ENCODE measurements at regions not wholly inside any gene's neighbourhood (a gene's known extent, or its start where the extent isn't known, plus 50 kb on each side); places are given as distances from the start of the nearest gene placed in this dataset.

GRCh38 chr13:74761801-74762757, 627.9 kb upstream of the KLF12 start:
- Histone ChIP-seq H3K36me3 (ENCODE audit: insufficient read depth, low read length, poor library complexity, severe bottlenecking) (no peaks in the 10 kb centered on the region), H3K27ac (ENCODE audit: low read depth, low read length, poor library complexity, severe bottlenecking) (no peak overlapping the region), H3K4me1 (ENCODE audit: insufficient read depth, low read length, poor library complexity, severe bottlenecking) (no peaks in the 10 kb centered on the region), H3K27me3 (replicated peaks; ENCODE audit: insufficient read depth, low read depth, low read length, poor library complexity) (no peaks in the 10 kb centered on the region), H3K9me3 (ENCODE audit: low read depth, low read length, poor library complexity, severe bottlenecking) (no peaks in the 10 kb centered on the region), H3K4me3 (ENCODE audit: low read depth, low read length, poor library complexity, severe bottlenecking) (no peak overlapping the region)
- DNase-seq (ENCODE audit: low spot score): no peak
- no TSS peak for BruUV-seq (replicated peaks)
- intact Hi-C loops (cut with micrococcal nuclease; ENCODE audit: unreplicated experiment): no loop called here
- ChIA-PET CTCF (no interaction called here), POLR2A (ENCODE audit: low non-redundant PET) (no interaction called here)
- no peak for TF ChIP-seq EZH2 (IDR thresholded peaks at IDR 0.05; ENCODE audit: borderline replicate concordance, low read depth, low read length, poor library complexity, severe bottlenecking)
- no peak for TF ChIP-seq CTCF (conservative IDR thresholded peaks at IDR 0.05; ENCODE audit: low read depth, low read length)

DNA sequence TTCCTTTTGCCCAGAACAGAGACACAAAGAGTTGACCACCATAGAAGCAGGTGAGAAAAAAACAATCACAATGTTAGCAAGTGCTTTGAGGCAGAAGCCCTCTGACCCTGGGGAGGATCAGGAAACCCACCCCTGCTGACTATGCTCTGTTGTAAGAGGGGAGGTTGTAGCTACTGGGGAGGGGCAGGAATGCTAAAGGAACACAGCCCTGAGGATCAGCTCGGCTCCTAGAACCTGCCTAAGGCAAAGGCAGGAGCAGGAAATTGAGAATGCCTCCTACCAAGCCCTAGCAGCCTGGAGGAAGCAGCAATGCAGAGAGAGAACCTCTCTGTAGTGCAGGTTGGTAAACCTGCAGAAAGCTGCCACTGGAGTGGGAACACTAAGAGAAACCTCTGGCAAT, 624.0 kb upstream of the KLF12 start:
- no TSS peak for BruUV-seq (replicated peaks)
- Histone ChIP-seq H3K36me3 (ENCODE audit: insufficient read depth, low read length, poor library complexity, severe bottlenecking) (no peaks in the 10 kb centered on the region), H3K27ac (ENCODE audit: low read depth, low read length, poor library complexity, severe bottlenecking) (no peak overlapping the region), H3K27me3 (replicated peaks; ENCODE audit: insufficient read depth, low read depth, low read length, poor library complexity) (no peaks in the 10 kb centered on the region), H3K4me1 (ENCODE audit: insufficient read depth, low read length, poor library complexity, severe bottlenecking) (no peaks in the 10 kb centered on the region), H3K4me3 (ENCODE audit: low read depth, low read length, poor library complexity, severe bottlenecking) (no peak overlapping the region), H3K9me3 (ENCODE audit: low read depth, low read length, poor library complexity, severe bottlenecking) (no peaks in the 10 kb centered on the region)
- TF ChIP-seq CTCF (conservative IDR thresholded peaks at IDR 0.05; ENCODE audit: low read depth, low read length) (no peak), EZH2 (IDR thresholded peaks at IDR 0.05; ENCODE audit: borderline replicate concordance, low read depth, low read length, poor library complexity, severe bottlenecking) (no peak)
- CTCF ChIA-PET: no interaction called here
- no peak for DNase-seq (ENCODE audit: low spot score)
- intact Hi-C loops (cut with micrococcal nuclease; ENCODE audit: unreplicated experiment): no loop called here
- POLR2A ChIA-PET (ENCODE audit: low non-redundant PET): no interaction called here

DNA sequence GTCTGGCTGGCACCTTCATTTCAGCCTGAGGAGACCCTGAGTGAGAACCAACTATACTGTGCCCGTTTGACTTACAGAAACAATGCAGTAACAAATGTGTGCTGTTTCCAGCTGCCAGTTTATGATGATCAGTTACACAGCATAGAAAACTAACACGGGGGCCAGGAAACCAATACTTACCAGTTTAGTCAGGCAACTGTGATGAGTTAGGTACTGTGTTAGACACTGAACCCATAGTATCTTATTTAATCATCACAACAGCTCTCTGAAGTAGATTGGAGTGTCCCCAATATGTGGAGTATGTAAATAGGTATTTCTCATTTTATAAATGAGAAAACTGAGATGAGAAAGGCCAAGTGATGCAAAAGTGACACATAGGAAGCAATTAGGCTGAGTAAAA, 620.9 kb upstream of the KLF12 start:
- intact Hi-C loops (cut with micrococcal nuclease; ENCODE audit: unreplicated experiment): no loop called here
- no peak overlapping the region for H3K4me3 ChIP-seq (ENCODE audit: low read depth, low read length, poor library complexity, severe bottlenecking)
- no peaks in the 10 kb centered on the region for H3K9me3 ChIP-seq (ENCODE audit: low read depth, low read length, poor library complexity, severe bottlenecking)
- BruUV-seq (replicated peaks): no TSS peak
- POLR2A ChIA-PET (ENCODE audit: low non-redundant PET): no interaction called here
- no peaks in the 10 kb centered on the region for H3K4me1 ChIP-seq (ENCODE audit: insufficient read depth, low read length, poor library complexity, severe bottlenecking)
- no peaks in the 10 kb centered on the region for H3K36me3 ChIP-seq (ENCODE audit: insufficient read depth, low read length, poor library complexity, severe bottlenecking)
- DNase-seq (ENCODE audit: low spot score): no peak
- no peak for TF ChIP-seq CTCF (conservative IDR thresholded peaks at IDR 0.05; ENCODE audit: low read depth, low read length)
- TF ChIP-seq EZH2 (IDR thresholded peaks at IDR 0.05; ENCODE audit: borderline replicate concordance, low read depth, low read length, poor library complexity, severe bottlenecking): no peak
- no peaks in the 10 kb centered on the region for H3K27me3 ChIP-seq (replicated peaks; ENCODE audit: insufficient read depth, low read depth, low read length, poor library complexity)
- CTCF ChIA-PET: no interaction called here
- no peak overlapping the region for H3K27ac ChIP-seq (ENCODE audit: low read depth, low read length, poor library complexity, severe bottlenecking)
